H1 (cell line): ENCODE measurements at regions not wholly inside any gene's neighbourhood (a gene's known extent, or its start where the extent isn't known, plus 50 kb on each side); places are given as distances from the start of the nearest gene placed in this dataset.

ENCODE experiments used
- CTCF ChIA-PET: fragments of 300-600 bp; sonication (Branson Sonifier 250); formaldehyde crosslinking; loops from one replicate; lab custom pipeline; 2021; ENCODE audit not compliant: partially characterized antibody; lab: Charles Lee
- POLR2A ChIA-PET: fragments of 300-600 bp; sonication (Branson Sonifier 250); formaldehyde crosslinking; loops from one replicate; lab custom pipeline; 2021; ENCODE audit warnings: inconsistent platforms; ENCODE audit not compliant: partially characterized antibody; lab: Charles Lee
- DNase-seq, 2 experiments: peaks; one replicate each; pipeline versions ENCODE4 v3.0.0 to v3.0.0-alpha.2; 2010 to 2022; ENCODE audit warnings: low spot score in 2 of 2, low read depth in 1 of 2, mixed read lengths in 1 of 2
- FAIRE-seq: peaks from 2 replicates; lab custom pipeline; 2011; peaks lifted over from hg19 to GRCh38; lab: Jason Lieb, UNC
- H2AFZ ChIP-seq: 2 replicates; pipeline ENCODE4 v1.8.1; 2012; ENCODE audit warnings: low read length, inconsistent platforms
- H2AK5ac ChIP-seq: 2 replicates; pipeline ENCODE4 v1.6.1; 2013; ENCODE audit warnings: low read depth, low read length
- H2BK120ac ChIP-seq: replicated peaks from 2 replicates; pipeline ENCODE3; 2013; ENCODE audit warnings: low read depth, low read length, inconsistent platforms
- H2BK12ac ChIP-seq: 2 replicates; pipeline ENCODE4 v1.6.1; 2013; ENCODE audit warnings: low read depth, low read length
- H2BK15ac ChIP-seq: 2 replicates; pipeline ENCODE4 v1.6.1; 2013; ENCODE audit warnings: low read length
- H2BK20ac ChIP-seq: 2 replicates; pipeline ENCODE4 v1.6.1; 2013; ENCODE audit warnings: low read length
- H2BK5ac ChIP-seq: 2 replicates; pipeline ENCODE4 v1.6.1; 2013; ENCODE audit warnings: low read depth, low read length
- H3K14ac ChIP-seq: 2 replicates; pipeline ENCODE4 v1.6.1; 2013; ENCODE audit warnings: inconsistent platforms; ENCODE audit not compliant: insufficient read length
- H3K18ac ChIP-seq: 2 replicates; pipeline ENCODE4 v1.6.1; 2013; ENCODE audit warnings: low read length; ENCODE audit errors: extremely low read depth
- H3K23ac ChIP-seq: 2 replicates; pipeline ENCODE4 v1.6.1; 2013; ENCODE audit warnings: inconsistent platforms; ENCODE audit not compliant: insufficient read length
- H3K23me2 ChIP-seq: 2 replicates; pipeline ENCODE4 v1.6.1; 2013; ENCODE audit warnings: low read depth, low read length
- H3K27ac ChIP-seq: 2 replicates; pipeline ENCODE4 v1.6.1; 2011; ENCODE audit warnings: low read depth, low read length, inconsistent platforms
- H3K27me3 ChIP-seq, 4 experiments: replicated peaks in 1 of 4; 1 replicate in 1 of 4; 2 replicates in 3 of 4; pipeline versions ENCODE4 v1.6.1 to v1.8.1; 2011 to 2013; ENCODE audit warnings: low read length in 3 of 4, mild to moderate bottlenecking in 3 of 4, inconsistent platforms in 2 of 4, mixed read lengths in 2 of 4, moderate library complexity in 1 of 4; ENCODE audit not compliant: control insufficient read depth in 3 of 4, insufficient read depth in 3 of 4; ENCODE audit errors: extremely low read depth in 1 of 4
- H3K36me3 ChIP-seq, 4 experiments: 2 replicates each; pipeline versions ENCODE4 v1.6.1 to v1.8.1; 2011 to 2013; ENCODE audit warnings: mild to moderate bottlenecking in 4 of 4, low read length in 3 of 4, moderate library complexity in 2 of 4, control low read depth in 1 of 4, inconsistent platforms in 1 of 4; ENCODE audit not compliant: insufficient read depth in 4 of 4, control insufficient read depth in 2 of 4
- H3K4ac ChIP-seq: replicated peaks from 2 replicates; pipeline ENCODE3; 2013; ENCODE audit warnings: low read length, low read depth, mixed read lengths, inconsistent platforms; ENCODE audit not compliant: insufficient read length
- H3K4me1 ChIP-seq, 4 experiments: replicated peaks in 1 of 4; 1 replicate in 1 of 4; 2 replicates in 3 of 4; pipeline versions ENCODE4 v1.6.1 to v1.8.1; 2011 to 2013; ENCODE audit warnings: low read length in 3 of 4, inconsistent platforms in 2 of 4, mixed read lengths in 1 of 4; ENCODE audit not compliant: insufficient read depth in 4 of 4, control insufficient read depth in 3 of 4
- H3K4me2 ChIP-seq, 2 experiments: 2 replicates each; pipeline versions ENCODE4 v1.6.1 to v1.8.1; 2011 to 2013; ENCODE audit warnings: low read depth in 2 of 2, low read length in 2 of 2, control low read depth in 1 of 2, inconsistent platforms in 1 of 2, mild to moderate bottlenecking in 1 of 2; ENCODE audit not compliant: insufficient read depth in 1 of 2
- H3K4me3 ChIP-seq, 4 experiments: fragments of 200-600, 300-600 bp in 1 of 4; sonication (generic), shearing (Covaris generic), sonication (Bioruptor Twin) in 1 of 4; 2 replicates each; pipeline versions ENCODE4 v1.5.1 to v1.8.1; 2011 to 2016; ENCODE audit warnings: low read length in 4 of 4, low read depth in 3 of 4, control low read depth in 2 of 4, inconsistent platforms in 2 of 4, mild to moderate bottlenecking in 2 of 4, mixed read lengths in 1 of 4, moderate library complexity in 1 of 4; ENCODE audit not compliant: insufficient read depth in 2 of 4; ENCODE audit errors: extremely low read depth in 1 of 4
- H3K56ac ChIP-seq: replicated peaks from 2 replicates; pipeline ENCODE3; 2013; ENCODE audit warnings: low read depth, mild to moderate bottlenecking, mixed read lengths, low read length, inconsistent platforms; ENCODE audit not compliant: insufficient read length
- H3K79me1 ChIP-seq: 2 replicates; pipeline ENCODE4 v1.6.1; 2013; ENCODE audit warnings: low read depth, low read length, control low read depth
- H3K79me2 ChIP-seq, 2 experiments: 2 replicates each; pipeline versions ENCODE4 v1.6.1 to v1.8.1; 2012 to 2013; ENCODE audit warnings: low read length in 2 of 2, mild to moderate bottlenecking in 2 of 2, inconsistent platforms in 1 of 2; ENCODE audit not compliant: insufficient read depth in 2 of 2, control insufficient read depth in 1 of 2
- H3K9ac ChIP-seq, 4 experiments: replicated peaks in 1 of 4; 1 replicate in 1 of 4; 2 replicates in 3 of 4; pipeline versions ENCODE4 v1.6.1 to v1.8.1; 2011 to 2013; ENCODE audit warnings: low read depth in 3 of 4, low read length in 3 of 4, control low read depth in 2 of 4, mild to moderate bottlenecking in 2 of 4, moderate library complexity in 2 of 4, inconsistent platforms in 1 of 4; ENCODE audit errors: extremely low read depth in 1 of 4
- H3K9me3 ChIP-seq, 2 experiments: 2 replicates each; pipeline versions ENCODE4 v1.6.1 to v1.8.1; 2012 to 2013; ENCODE audit warnings: mild to moderate bottlenecking in 2 of 2, moderate library complexity in 2 of 2, control low read depth in 1 of 2, inconsistent platforms in 1 of 2, low read depth in 1 of 2, low read length in 1 of 2, mixed read lengths in 1 of 2; ENCODE audit not compliant: insufficient read depth in 2 of 2
- H4K20me1 ChIP-seq, 2 experiments: replicated peaks in 1 of 2; 2 replicates each; pipeline versions ENCODE3 to v1.8.1; 2011 to 2013; ENCODE audit warnings: inconsistent platforms in 2 of 2, low read length in 2 of 2, mild to moderate bottlenecking in 1 of 2; ENCODE audit not compliant: insufficient read depth in 2 of 2, control insufficient read depth in 1 of 2
- H4K5ac ChIP-seq: 2 replicates; pipeline ENCODE4 v1.6.1; 2013; ENCODE audit warnings: low read length, low read depth, mixed read lengths, inconsistent platforms; ENCODE audit not compliant: insufficient read length
- H4K8ac ChIP-seq: 2 replicates; pipeline ENCODE4 v1.8.0; 2013; ENCODE audit warnings: mild to moderate bottlenecking, moderate library complexity, low read length, inconsistent platforms; ENCODE audit not compliant: insufficient read depth; ENCODE audit errors: extremely low read depth
- H4K91ac ChIP-seq: replicated peaks from 2 replicates; pipeline ENCODE3; 2013; ENCODE audit warnings: low read length, mixed read lengths, inconsistent platforms; ENCODE audit not compliant: insufficient read length
- BRCA1 ChIP-seq: IDR thresholded peaks from 2 replicates; pipeline ENCODE4 v1.6.1; 2012; ENCODE audit warnings: low read depth, low read length, improper control_type of control experiment
- CHD2 ChIP-seq: IDR thresholded peaks from 2 replicates; pipeline ENCODE4 v1.6.1; 2012; ENCODE audit warnings: low read length, improper control_type of control experiment
- E2F6 ChIP-seq: IDR thresholded peaks from 2 replicates; pipeline ENCODE4 v1.6.1; 2012; ENCODE audit warnings: inconsistent platforms
- HDAC6 ChIP-seq: IDR thresholded peaks from one replicate; pipeline ENCODE4 v1.7.1; 2012; ENCODE audit warnings: low read depth, mild to moderate bottlenecking, inconsistent platforms, low read length, moderate library complexity
- POLR2A ChIP-seq, 2 experiments: IDR thresholded peaks; 1 replicate in 1 of 2; 2 replicates in 1 of 2; pipeline ENCODE4 v1.6.1; 2011; ENCODE audit warnings: low read depth in 2 of 2, low read length in 2 of 2, mild to moderate bottlenecking in 2 of 2; ENCODE audit errors: control extremely low read depth in 1 of 2
- POU5F1 ChIP-seq: IDR thresholded peaks from 2 replicates; pipeline ENCODE4 v1.6.1; 2011; ENCODE audit warnings: low read depth, mild to moderate bottlenecking, low read length, moderate library complexity
- RXRA ChIP-seq: IDR thresholded peaks from 2 replicates; pipeline ENCODE4 v1.6.1; 2011; ENCODE audit warnings: low read depth, mild to moderate bottlenecking, low read length, moderate library complexity; ENCODE audit not compliant: insufficient read depth
- SAP30 ChIP-seq: fragments of 300-600 bp; sonication (generic); IDR thresholded peaks from 2 replicates; pipeline ENCODE4 v1.7.1; 2012; ENCODE audit warnings: low read length, moderate library complexity, mild to moderate bottlenecking, inconsistent platforms; ENCODE audit not compliant: insufficient read depth, insufficient replicate concordance
- SIRT6 ChIP-seq: IDR thresholded peaks from one replicate; pipeline ENCODE4 v1.7.1; 2012; ENCODE audit warnings: low read length, inconsistent platforms
- SP2 ChIP-seq: IDR thresholded peaks from 2 replicates; pipeline ENCODE4 v1.6.1; 2012; ENCODE audit warnings: mild to moderate bottlenecking, low read length, inconsistent platforms
- SUZ12 ChIP-seq: fragments of 200-600 bp; sonication (generic); IDR thresholded peaks from 2 replicates; pipeline ENCODE4 v1.6.1; 2012; ENCODE audit warnings: mild to moderate bottlenecking, inconsistent platforms, low read length, moderate library complexity, mixed read lengths
- TAF1 ChIP-seq: IDR thresholded peaks from 2 replicates; pipeline ENCODE4 v1.6.1; 2011; ENCODE audit warnings: mild to moderate bottlenecking, low read depth, low read length
- TBP ChIP-seq: IDR thresholded peaks from 2 replicates; pipeline ENCODE4 v1.6.1; 2011; ENCODE audit warnings: low read depth, low read length, improper control_type of control experiment
- ZNF274 ChIP-seq: IDR thresholded peaks from 2 replicates; pipeline ENCODE4 v1.7.0; 2012; ENCODE audit warnings: low read length, borderline replicate concordance; ENCODE audit errors: extremely low read depth
- WGBS, 2 experiments: shearing (Covaris generic) in 1 of 2; methylation state at CpG; one replicate each; pipeline versions ENCODE4 v1.1.6 to v1.1.7; 2013 to 2015; ENCODE audit warnings: low lambda C conversion rate in 2 of 2, mixed read lengths in 2 of 2, inconsistent platforms in 1 of 2, low coverage in 1 of 2, missing lambda C conversion rate in 1 of 2; ENCODE audit not compliant: insufficient replicate concordance in 2 of 2, insufficient coverage in 1 of 2, insufficient read length in 1 of 2; ENCODE audit errors: extremely low coverage in 1 of 2, missing lambda C conversion rate in 1 of 2; 5-methylcytosine and 5-hydroxymethylcytosine counted together
- TF ChIP-seq, protein P1 (sequence below): IDR thresholded peaks from 2 replicates; pipeline ENCODE4 v1.6.1; 2011; ENCODE audit warnings: low read length, improper control_type of control experiment

DNA sequence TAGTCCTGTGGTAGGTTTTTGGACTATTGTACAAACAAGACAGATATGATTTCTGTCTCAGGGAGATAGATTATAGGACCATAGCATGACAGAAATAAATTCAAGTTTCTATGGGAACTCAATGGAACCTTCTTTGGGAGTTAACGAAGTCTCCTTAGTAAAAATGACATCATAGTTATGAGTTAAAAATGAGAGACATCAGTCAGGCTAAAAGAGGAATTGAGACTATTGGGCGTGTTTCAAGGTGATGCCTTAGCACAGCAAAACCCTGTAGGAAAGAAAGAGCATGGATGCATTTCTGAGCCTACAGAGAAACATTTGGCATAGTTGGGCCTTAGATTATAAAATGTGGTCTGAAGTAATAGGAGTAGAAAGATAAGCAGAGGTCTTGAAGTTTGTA, 1909.1 kb upstream of the PCDH7 start:
- DNase-seq (no peak), FAIRE-seq (no peak)
- Histone ChIP-seq H3K23ac (no peak overlapping the region), H3K4me2 (no peak overlapping the region), H3K9me3 (no peaks in the 10 kb centered on the region; a peak in 1 of 4 replicates), H3K4me3 (no peak overlapping the region), H2BK5ac (no peak overlapping the region), H3K79me2 (no peaks in the 10 kb centered on the region), H3K18ac (no peak overlapping the region), H4K20me1 (no peaks in the 10 kb centered on the region), H4K8ac (no peak overlapping the region), H3K27ac (no peak overlapping the region), H3K56ac (no peak overlapping the region), H4K91ac (no peak overlapping the region), H2BK12ac (no peak overlapping the region), H3K4me1 (no peaks in the 10 kb centered on the region), H2AK5ac (no peak overlapping the region), H2BK20ac (no peak overlapping the region), H3K36me3 (no peaks in the 10 kb centered on the region), H3K27me3 (no peaks in the 10 kb centered on the region), H3K14ac (no peak overlapping the region), H2AFZ (no peak overlapping the region), H3K79me1 (no peaks in the 10 kb centered on the region), H4K5ac (no peak overlapping the region), H3K9ac (no peak overlapping the region), H3K4ac (no peak overlapping the region), H2BK15ac (no peak overlapping the region), H3K23me2 (no peaks in the 10 kb centered on the region), H2BK120ac (no peak overlapping the region)
- CTCF ChIA-PET: no interaction called here
- 94% methylated on average over 2 of the region's 2 CpGs; no CpG with 5 or more reads in 1 of the 2 experiments for WGBS, 2 experiments
- POLR2A ChIA-PET: no interaction called here
- no peak for TF ChIP-seq TBP
- TF ChIP-seq POU5F1: no peak
- TF ChIP-seq SAP30: no peak
- no peak for TF ChIP-seq TAF1
- TF ChIP-seq E2F6: no peak
- TF ChIP-seq RXRA: no peak
- no peak for TF ChIP-seq SUZ12
- no peak for TF ChIP-seq HDAC6
- no peak for TF ChIP-seq BRCA1
- TF ChIP-seq, protein P1, sequence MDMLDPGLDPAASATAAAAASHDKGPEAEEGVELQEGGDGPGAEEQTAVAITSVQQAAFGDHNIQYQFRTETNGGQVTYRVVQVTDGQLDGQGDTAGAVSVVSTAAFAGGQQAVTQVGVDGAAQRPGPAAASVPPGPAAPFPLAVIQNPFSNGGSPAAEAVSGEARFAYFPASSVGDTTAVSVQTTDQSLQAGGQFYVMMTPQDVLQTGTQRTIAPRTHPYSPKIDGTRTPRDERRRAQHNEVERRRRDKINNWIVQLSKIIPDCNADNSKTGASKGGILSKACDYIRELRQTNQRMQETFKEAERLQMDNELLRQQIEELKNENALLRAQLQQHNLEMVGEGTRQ: no peak
- TF ChIP-seq SIRT6: no peak
- TF ChIP-seq POLR2A (IDR thresholded peaks at IDR 0.05; ENCODE audit: control extremely low read depth in 1 of 2, low read depth in 2 of 2, low read length in 2 of 2): no peak
- TF ChIP-seq SP2: no peak
- no peak for TF ChIP-seq CHD2
- no peak for TF ChIP-seq ZNF274
